PFSK-1 (cell line): ENCODE measurements at regions not wholly inside any gene's neighbourhood (a gene's known extent, or its start where the extent isn't known, plus 50 kb on each side); places are given as distances from the start of the nearest gene placed in this dataset.

Source experiments
- POLR2AphosphoS5 ChIP-seq: IDR thresholded peaks from 2 replicates; pipeline ENCODE4 v1.6.1; 2012; ENCODE audit warnings: low read depth, mild to moderate bottlenecking, control low read depth, low read length, moderate library complexity
- REST ChIP-seq, 2 experiments: IDR thresholded peaks; 2 replicates each; pipeline versions ENCODE4 v1.6.1 to v1.8.0; 2011 to 2012; ENCODE audit warnings: low read depth in 2 of 2, low read length in 2 of 2, control low read depth in 1 of 2, inconsistent platforms in 1 of 2, mild to moderate bottlenecking in 1 of 2, moderate library complexity in 1 of 2; ENCODE audit not compliant: insufficient read depth in 1 of 2
- SIN3A ChIP-seq: IDR thresholded peaks from 2 replicates; pipeline ENCODE4 v1.6.1; 2012; ENCODE audit warnings: mild to moderate bottlenecking, low read length, moderate library complexity, borderline replicate concordance; ENCODE audit not compliant: insufficient read depth

GRCh38 chr20:22374066-22374465, 210.3 kb downstream of the FOXA2 start:
- no peak for TF ChIP-seq REST (IDR thresholded peaks at IDR 0.05; ENCODE audit: insufficient read depth in 1 of 2, low read depth in 2 of 2, low read length in 2 of 2)
- no peak for TF ChIP-seq POLR2AphosphoS5
- TF ChIP-seq SIN3A: no peak
